ENCODE measurements at regions not wholly inside any gene's neighbourhood (a gene's known extent, or its start where the extent isn't known, plus 50 kb on each side); places are given as distances from the start of the nearest gene placed in this dataset.

- ChIA-PET POLR2A (no interaction called here), CTCF (no interaction called here)
- Histone ChIP-seq H3K27me3 (replicated peaks in 2 of 5; ENCODE audit: control insufficient read depth in 4 of 5, insufficient read depth in 5 of 5, low read length in 4 of 5) (no peaks in the 10 kb centered on the region), H3K4me3 (ENCODE audit: control insufficient read depth in 1 of 7, extremely low read depth in 1 of 7, insufficient read depth in 4 of 7, low read depth in 2 of 7, low read length in 6 of 7) (no peak overlapping the region), H3K27ac (ENCODE audit: insufficient read depth in 1 of 2, low read depth in 1 of 2, low read length in 2 of 2, poor library complexity in 1 of 2, severe bottlenecking in 2 of 2) (no peak overlapping the region), H3K36me3 (ENCODE audit: control insufficient read depth in 4 of 4, insufficient read depth in 4 of 4, low read length in 3 of 4) (no peaks in the 10 kb centered on the region), H3K4me1 (ENCODE audit: control extremely low read depth in 1 of 4, control insufficient read depth in 4 of 4, insufficient read depth in 4 of 4, low read length in 3 of 4) (no peaks in the 10 kb centered on the region), H3K9me3 (ENCODE audit: control extremely low read depth in 1 of 5, control insufficient read depth in 4 of 5, insufficient read depth in 2 of 5, low read depth in 1 of 5, low read length in 4 of 5) (no peaks in the 10 kb centered on the region)
- no peak for DNase-seq
- WGBS (ENCODE audit: insufficient coverage) = no CpG with 5 or more reads among the region's 5 CpGs
Measured at GRCh38 chr2:146203064-146203624, 1641.7 kb upstream of the ACVR2A start.

- no peak overlapping the region for H3K4me3 ChIP-seq (ENCODE audit: control insufficient read depth in 1 of 7, extremely low read depth in 1 of 7, insufficient read depth in 4 of 7, low read depth in 2 of 7, low read length in 6 of 7)
- H3K27ac ChIP-seq (ENCODE audit: insufficient read depth in 1 of 2, low read depth in 1 of 2, low read length in 2 of 2, poor library complexity in 1 of 2, severe bottlenecking in 2 of 2) = no peak overlapping the region
- no peaks in the 10 kb centered on the region for H3K36me3 ChIP-seq (ENCODE audit: control insufficient read depth in 4 of 4, insufficient read depth in 4 of 4, low read length in 3 of 4)
- H3K27me3 ChIP-seq (replicated peaks in 2 of 5; ENCODE audit: control insufficient read depth in 4 of 5, insufficient read depth in 5 of 5, low read length in 4 of 5) = no peaks in the 10 kb centered on the region
- ChIA-PET CTCF (no interaction called here), POLR2A (no interaction called here)
- H3K9me3 ChIP-seq (ENCODE audit: control extremely low read depth in 1 of 5, control insufficient read depth in 4 of 5, insufficient read depth in 2 of 5, low read depth in 1 of 5, low read length in 4 of 5) = no peaks in the 10 kb centered on the region
- H3K4me1 ChIP-seq (ENCODE audit: control extremely low read depth in 1 of 4, control insufficient read depth in 4 of 4, insufficient read depth in 4 of 4, low read length in 3 of 4) = no peaks in the 10 kb centered on the region
- DNase-seq = no peak
Measured at GRCh38 chr2:146193619-146194018, 1651.2 kb upstream of the ACVR2A start.

- POLR2A ChIA-PET = no interaction called here
- CTCF ChIA-PET = no interaction called here
- no peaks in the 10 kb centered on the region for H3K27me3 ChIP-seq (replicated peaks in 2 of 5; ENCODE audit: control insufficient read depth in 4 of 5, insufficient read depth in 5 of 5, low read length in 4 of 5)
Measured at GRCh38 chr2:146189541-146189940, 1655.3 kb upstream of the ACVR2A start.

GRCh38 chr2:146173934-146174333, 1654.0 kb upstream of the ZEB2 start:
- Histone ChIP-seq H3K27me3 (replicated peaks in 2 of 5; ENCODE audit: control insufficient read depth in 4 of 5, insufficient read depth in 5 of 5, low read length in 4 of 5) (no peaks in the 10 kb centered on the region), H3K4me3 (ENCODE audit: control insufficient read depth in 1 of 7, extremely low read depth in 1 of 7, insufficient read depth in 4 of 7, low read depth in 2 of 7, low read length in 6 of 7) (no peak overlapping the region), H3K27ac (ENCODE audit: insufficient read depth in 1 of 2, low read depth in 1 of 2, low read length in 2 of 2, poor library complexity in 1 of 2, severe bottlenecking in 2 of 2) (no peak overlapping the region), H3K4me1 (ENCODE audit: control extremely low read depth in 1 of 4, control insufficient read depth in 4 of 4, insufficient read depth in 4 of 4, low read length in 3 of 4) (no peaks in the 10 kb centered on the region), H3K36me3 (ENCODE audit: control insufficient read depth in 4 of 4, insufficient read depth in 4 of 4, low read length in 3 of 4) (no peaks in the 10 kb centered on the region), H3K9me3 (ENCODE audit: control extremely low read depth in 1 of 5, control insufficient read depth in 4 of 5, insufficient read depth in 2 of 5, low read depth in 1 of 5, low read length in 4 of 5) (peaks cover 0 to 8% (median 1%) of the 10 kb centered on the region in 5 experiments)
- POLR2A ChIA-PET = no interaction called here
- CTCF ChIA-PET = no interaction called here
- WGBS (ENCODE audit: insufficient coverage) = 86% methylated on average over 1 of the region's 2 CpGs
- DNase-seq = no peak

More at GRCh38 chr2:146189541-146189940, 1655.3 kb upstream of the ACVR2A start:
- H3K27ac ChIP-seq (ENCODE audit: insufficient read depth in 1 of 2, low read depth in 1 of 2, low read length in 2 of 2, poor library complexity in 1 of 2, severe bottlenecking in 2 of 2) = no peak overlapping the region
- H3K36me3 ChIP-seq (ENCODE audit: control insufficient read depth in 4 of 4, insufficient read depth in 4 of 4, low read length in 3 of 4) = no peaks in the 10 kb centered on the region
- no peaks in the 10 kb centered on the region for H3K9me3 ChIP-seq (ENCODE audit: control extremely low read depth in 1 of 5, control insufficient read depth in 4 of 5, insufficient read depth in 2 of 5, low read depth in 1 of 5, low read length in 4 of 5)
- no peak overlapping the region for H3K4me3 ChIP-seq (ENCODE audit: control insufficient read depth in 1 of 7, extremely low read depth in 1 of 7, insufficient read depth in 4 of 7, low read depth in 2 of 7, low read length in 6 of 7)
- no peak for DNase-seq
- no peaks in the 10 kb centered on the region for H3K4me1 ChIP-seq (ENCODE audit: control extremely low read depth in 1 of 4, control insufficient read depth in 4 of 4, insufficient read depth in 4 of 4, low read length in 3 of 4)

GRCh38 chr2:146161256-146161882, 1641.5 kb upstream of the ZEB2 start:
- Histone ChIP-seq H3K4me1 (ENCODE audit: control extremely low read depth in 1 of 4, control insufficient read depth in 4 of 4, insufficient read depth in 4 of 4, low read length in 3 of 4) (no peaks in the 10 kb centered on the region), H3K4me3 (ENCODE audit: control insufficient read depth in 1 of 7, extremely low read depth in 1 of 7, insufficient read depth in 4 of 7, low read depth in 2 of 7, low read length in 6 of 7) (no peak overlapping the region), H3K9me3 (ENCODE audit: control extremely low read depth in 1 of 5, control insufficient read depth in 4 of 5, insufficient read depth in 2 of 5, low read depth in 1 of 5, low read length in 4 of 5) (no peaks in the 10 kb centered on the region), H3K27me3 (replicated peaks in 2 of 5; ENCODE audit: control insufficient read depth in 4 of 5, insufficient read depth in 5 of 5, low read length in 4 of 5) (no peaks in the 10 kb centered on the region), H3K36me3 (ENCODE audit: control insufficient read depth in 4 of 4, insufficient read depth in 4 of 4, low read length in 3 of 4) (no peaks in the 10 kb centered on the region), H3K27ac (ENCODE audit: insufficient read depth in 1 of 2, low read depth in 1 of 2, low read length in 2 of 2, poor library complexity in 1 of 2, severe bottlenecking in 2 of 2) (no peak overlapping the region)
- WGBS (ENCODE audit: insufficient coverage) = 86% methylated on average over 1 of the region's 3 CpGs
- CTCF ChIA-PET = no interaction called here
- POLR2A ChIA-PET = no interaction called here
- DNase-seq = no peak

GRCh38 chr2:146158072-146158674, 1638.3 kb upstream of the ZEB2 start:
- no CpG with 5 or more reads among the region's 3 CpGs for WGBS (ENCODE audit: insufficient coverage)
- H3K4me3 ChIP-seq (ENCODE audit: control insufficient read depth in 1 of 7, extremely low read depth in 1 of 7, insufficient read depth in 4 of 7, low read depth in 2 of 7, low read length in 6 of 7) = no peak overlapping the region
- CTCF ChIA-PET = interaction anchor here (0.9 kb wide), 1 partner anchor 11 kb away, joined by 3 read pairs; no protein-coding TSS in a partner anchor
- no peaks in the 10 kb centered on the region for H3K4me1 ChIP-seq (ENCODE audit: control extremely low read depth in 1 of 4, control insufficient read depth in 4 of 4, insufficient read depth in 4 of 4, low read length in 3 of 4)
- DNase-seq = no peak
- no peaks in the 10 kb centered on the region for H3K9me3 ChIP-seq (ENCODE audit: control extremely low read depth in 1 of 5, control insufficient read depth in 4 of 5, insufficient read depth in 2 of 5, low read depth in 1 of 5, low read length in 4 of 5)
- no peaks in the 10 kb centered on the region for H3K27me3 ChIP-seq (replicated peaks in 2 of 5; ENCODE audit: control insufficient read depth in 4 of 5, insufficient read depth in 5 of 5, low read length in 4 of 5)
- POLR2A ChIA-PET = no interaction called here
- no peak overlapping the region for H3K27ac ChIP-seq (ENCODE audit: insufficient read depth in 1 of 2, low read depth in 1 of 2, low read length in 2 of 2, poor library complexity in 1 of 2, severe bottlenecking in 2 of 2)
- no peaks in the 10 kb centered on the region for H3K36me3 ChIP-seq (ENCODE audit: control insufficient read depth in 4 of 4, insufficient read depth in 4 of 4, low read length in 3 of 4)

GRCh38 chr2:146147448-146148012, 1627.6 kb upstream of the ZEB2 start:
- ChIA-PET POLR2A (no interaction called here), CTCF (interaction anchor here (1.3 kb wide), 1 partner anchor 11 kb away, joined by 3 read pairs; no protein-coding TSS in a partner anchor)
- no peak for DNase-seq

More at GRCh38 chr2:146147448-146148012, 1627.6 kb upstream of the ZEB2 start:
- H3K4me3 ChIP-seq (ENCODE audit: control insufficient read depth in 1 of 7, extremely low read depth in 1 of 7, insufficient read depth in 4 of 7, low read depth in 2 of 7, low read length in 6 of 7) = no peak overlapping the region
- no peaks in the 10 kb centered on the region for H3K36me3 ChIP-seq (ENCODE audit: control insufficient read depth in 4 of 4, insufficient read depth in 4 of 4, low read length in 3 of 4)
- H3K4me1 ChIP-seq (ENCODE audit: control extremely low read depth in 1 of 4, control insufficient read depth in 4 of 4, insufficient read depth in 4 of 4, low read length in 3 of 4) = no peaks in the 10 kb centered on the region
- no peaks in the 10 kb centered on the region for H3K9me3 ChIP-seq (ENCODE audit: control extremely low read depth in 1 of 5, control insufficient read depth in 4 of 5, insufficient read depth in 2 of 5, low read depth in 1 of 5, low read length in 4 of 5)
- H3K27me3 ChIP-seq (replicated peaks in 2 of 5; ENCODE audit: control insufficient read depth in 4 of 5, insufficient read depth in 5 of 5, low read length in 4 of 5) = no peaks in the 10 kb centered on the region
- H3K27ac ChIP-seq (ENCODE audit: insufficient read depth in 1 of 2, low read depth in 1 of 2, low read length in 2 of 2, poor library complexity in 1 of 2, severe bottlenecking in 2 of 2) = no peak overlapping the region
- 71% methylated on average over 1 of the region's 2 CpGs for WGBS (ENCODE audit: insufficient coverage)

Data from common myeloid progenitor, CD34-positive (primary cell).